Gastrocnemius medialis (tissue), 4 donors: ENCODE measurements at regions not wholly inside any gene's neighbourhood (a gene's known extent, or its start where the extent isn't known, plus 50 kb on each side); places are given as distances from the start of the nearest gene placed in this dataset.

Experiments used
- ATAC-seq, 2 donors: fragments of 150-250 bp; one replicate each; pipeline ENCODE4 v1.9.1; 2016
- DNase-seq, 2 donors: peaks; one replicate each; pipeline ENCODE4 v3.0.0-alpha.2; 2019
- H3K27ac ChIP-seq, 4 donors: fragments of 200-600 bp; sonication (generic); 1 replicate in 1 of 4; 2 replicates in 3 of 4; pipeline ENCODE4 v1.5.1; 2016 to 2018; ENCODE audit warnings: mild to moderate bottlenecking in 2 of 4, moderate library complexity in 1 of 4
- H3K27me3 ChIP-seq, 3 donors: fragments of 200-600 bp; sonication (generic) in 2 of 3; 1 replicate in 1 of 3; 2 replicates in 2 of 3; pipeline versions ENCODE4 v1.5.1 to v1.6.0; 2016 to 2019; ENCODE audit warnings: mild to moderate bottlenecking in 1 of 3, moderate library complexity in 1 of 3
- H3K36me3 ChIP-seq, 2 donors: fragments of 200-600 bp; sonication (generic) in 1 of 2; one replicate each; pipeline ENCODE4 v1.5.1; 2017 to 2018
- H3K4me1 ChIP-seq, 2 donors: fragments of 200-600 bp; sonication (generic) in 1 of 2; one replicate each; pipeline ENCODE4 v1.5.1; 2016 to 2017; ENCODE audit warnings: mild to moderate bottlenecking in 2 of 2
- H3K4me3 ChIP-seq, 4 donors: fragments of 200-600 bp; sonication (generic) in 3 of 4; 1 replicate in 1 of 4; 2 replicates in 3 of 4; pipeline ENCODE4 v1.5.1; 2016 to 2019; ENCODE audit warnings: mild to moderate bottlenecking in 2 of 4
- H3K9me3 ChIP-seq, 3 donors: fragments of 200-600 bp; sonication (generic) in 2 of 3; 1 replicate in 1 of 3; 2 replicates in 2 of 3; pipeline ENCODE4 v1.5.1; 2016 to 2019
- POLR2A ChIP-seq, 2 donors: fragments of 450-650 bp; IDR thresholded peaks; one replicate each; pipeline ENCODE4 v1.6.1; 2017; ENCODE audit warnings: antibody characterized with exemption in 2 of 2, mild to moderate bottlenecking in 2 of 2, moderate library complexity in 2 of 2
- in situ Hi-C, 4 donors: fragments of 200-750 bp; cut with MboI; loops; one replicate each; pipeline versions ENCODE4 v1.15.0 to v1.8.0; 2017; ENCODE audit warnings: low sequenced_read_pairs in 4 of 4
- intact Hi-C: fragments of 100-400 bp; cut with DNase I; formaldehyde crosslinking; loops from one replicate; pipeline ENCODE4 v1.15.1; 2023; ENCODE audit warnings: low total_unique reads
- TF ChIP-seq, protein P1 (sequence below), 5 experiments: fragments of 450-650 bp in 3 of 5; fragments of 200-600 bp in 2 of 5; sonication (generic) in 2 of 5; IDR thresholded peaks in 4 of 5; conservative IDR thresholded peaks in 1 of 5; 1 replicate in 4 of 5; 2 replicates in 1 of 5; pipeline ENCODE4 v1.5.1; 2016 to 2019; ENCODE audit warnings: antibody characterized with exemption in 5 of 5, mild to moderate bottlenecking in 3 of 5, moderate library complexity in 3 of 5

- Histone ChIP-seq H3K4me1 (peaks cover 17 to 18% of the 10 kb centered on the region in 2 donors), H3K9me3 (no peaks in the 10 kb centered on the region), H3K27ac (no peak overlapping the region), H3K4me3 (no peak overlapping the region), H3K27me3 (no peaks in the 10 kb centered on the region), H3K36me3 (no peaks in the 10 kb centered on the region)
- ATAC-seq (no peak), DNase-seq (no peak)
- TF ChIP-seq POLR2A (IDR thresholded peaks at IDR 0.05) = no peak
- TF ChIP-seq, protein P1, sequence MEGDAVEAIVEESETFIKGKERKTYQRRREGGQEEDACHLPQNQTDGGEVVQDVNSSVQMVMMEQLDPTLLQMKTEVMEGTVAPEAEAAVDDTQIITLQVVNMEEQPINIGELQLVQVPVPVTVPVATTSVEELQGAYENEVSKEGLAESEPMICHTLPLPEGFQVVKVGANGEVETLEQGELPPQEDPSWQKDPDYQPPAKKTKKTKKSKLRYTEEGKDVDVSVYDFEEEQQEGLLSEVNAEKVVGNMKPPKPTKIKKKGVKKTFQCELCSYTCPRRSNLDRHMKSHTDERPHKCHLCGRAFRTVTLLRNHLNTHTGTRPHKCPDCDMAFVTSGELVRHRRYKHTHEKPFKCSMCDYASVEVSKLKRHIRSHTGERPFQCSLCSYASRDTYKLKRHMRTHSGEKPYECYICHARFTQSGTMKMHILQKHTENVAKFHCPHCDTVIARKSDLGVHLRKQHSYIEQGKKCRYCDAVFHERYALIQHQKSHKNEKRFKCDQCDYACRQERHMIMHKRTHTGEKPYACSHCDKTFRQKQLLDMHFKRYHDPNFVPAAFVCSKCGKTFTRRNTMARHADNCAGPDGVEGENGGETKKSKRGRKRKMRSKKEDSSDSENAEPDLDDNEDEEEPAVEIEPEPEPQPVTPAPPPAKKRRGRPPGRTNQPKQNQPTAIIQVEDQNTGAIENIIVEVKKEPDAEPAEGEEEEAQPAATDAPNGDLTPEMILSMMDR (IDR thresholded peaks at IDR 0.05 in 4 of 5, conservative IDR thresholded peaks at IDR 0.05 in 1 of 5) = no peak
- in situ Hi-C loops = no loop called here
- intact Hi-C loops = no loop called here
These were observed 117.7 kb downstream of the ETS2 start for GRCh38 chr21:38923429-38923828.

- in situ Hi-C loops = no loop called here
- no peak overlapping the region for H3K27ac ChIP-seq
- no peaks in the 10 kb centered on the region for H3K27me3 ChIP-seq
- no peaks in the 10 kb centered on the region for H3K36me3 ChIP-seq
- no peak overlapping the region for H3K4me3 ChIP-seq
- H3K9me3 ChIP-seq = no peaks in the 10 kb centered on the region
- TF ChIP-seq, protein P1 (IDR thresholded peaks at IDR 0.05 in 4 of 5, conservative IDR thresholded peaks at IDR 0.05 in 1 of 5) = no peak
- no peak for DNase-seq
- H3K4me1 ChIP-seq = peaks cover 17 to 18% of the 10 kb centered on the region in 2 donors
- no peak for ATAC-seq
- intact Hi-C loops = no loop called here
These were observed 116.9 kb downstream of the ETS2 start for GRCh38 chr21:38922474-38923235.

GRCh38 chr21:38921511-38922251 is 116.0 kb downstream of the ETS2 start:
- no peaks in the 10 kb centered on the region for H3K36me3 ChIP-seq
- no peak for TF ChIP-seq POLR2A (IDR thresholded peaks at IDR 0.05)
- TF ChIP-seq, protein P1 (IDR thresholded peaks at IDR 0.05 in 4 of 5, conservative IDR thresholded peaks at IDR 0.05 in 1 of 5) = no peak
- peak overlapping the region; percentile 29 to 55 (median 34) for H3K27ac ChIP-seq
- in situ Hi-C loops (no loop called here), intact Hi-C loops (no loop called here)
- H3K4me3 ChIP-seq = no peak overlapping the region
- no peak for ATAC-seq
- H3K4me1 ChIP-seq = peaks cover 17 to 18% of the 10 kb centered on the region in 2 donors
- no peaks in the 10 kb centered on the region for H3K9me3 ChIP-seq
- no peaks in the 10 kb centered on the region for H3K27me3 ChIP-seq
- DNase-seq = no peak

DNA sequence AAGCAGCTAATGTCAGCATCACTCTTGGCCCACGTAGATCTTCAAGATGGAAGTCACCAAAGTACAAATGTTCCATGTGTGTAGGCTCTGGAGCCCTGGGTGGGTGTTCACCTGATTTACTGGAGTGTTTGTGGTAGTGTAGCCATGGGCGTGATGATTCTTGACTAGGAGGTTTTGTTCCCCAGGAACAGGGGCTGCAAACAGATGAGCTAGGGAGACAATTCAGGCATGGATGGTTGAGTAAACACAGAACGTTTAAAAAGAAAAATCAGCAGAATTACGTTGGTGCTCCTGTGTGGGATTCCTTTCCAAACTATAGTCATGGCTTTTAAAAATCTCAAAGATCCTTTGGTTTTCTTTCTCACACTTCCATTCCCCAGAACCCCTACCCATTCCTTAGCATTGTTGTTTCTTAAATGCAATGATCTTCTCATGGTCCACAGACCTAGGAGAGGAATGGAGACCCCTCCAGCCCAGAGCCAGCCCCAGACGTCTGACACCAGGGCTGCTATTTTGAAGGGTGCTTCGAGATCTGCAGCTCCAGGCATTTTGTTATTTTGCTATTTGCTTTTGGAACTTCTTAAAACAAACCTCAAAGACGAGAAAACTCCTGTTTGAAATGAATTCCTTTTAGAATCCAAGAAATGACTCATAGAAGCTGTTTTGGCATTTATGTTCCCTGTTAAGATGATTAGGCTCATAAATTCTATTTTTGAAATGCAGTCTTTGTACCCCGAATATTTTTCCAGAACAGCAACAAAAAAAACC is 115.1 kb downstream of the ETS2 start:
- Histone ChIP-seq H3K27me3 (no peaks in the 10 kb centered on the region), H3K4me3 (no peak overlapping the region), H3K27ac (peak overlapping the region; percentile 30 to 55 (median 41)), H3K4me1 (peaks cover 8 to 12% of the 10 kb centered on the region in 2 donors), H3K9me3 (no peaks in the 10 kb centered on the region), H3K36me3 (no peaks in the 10 kb centered on the region)
- in situ Hi-C loops (no loop called here), intact Hi-C loops (no loop called here)
- DNase-seq (no peak), ATAC-seq (no peak)
- TF ChIP-seq, protein P1 (IDR thresholded peaks at IDR 0.05 in 4 of 5, conservative IDR thresholded peaks at IDR 0.05 in 1 of 5) = no peak
- TF ChIP-seq POLR2A (IDR thresholded peaks at IDR 0.05) = no peak
